ENCODE measurements at regions not wholly inside any gene's neighbourhood (a gene's known extent, or its start where the extent isn't known, plus 50 kb on each side); places are given as distances from the start of the nearest gene placed in this dataset.
A peak's percentile ranks its signal among the peaks of the same experiment; 100 is the strongest.

GRCh38 chr7:28351450-28351849, 60.9 kb upstream of the CREB5 start:
- no peak for FAIRE-seq
- no peak for DNase-seq (ENCODE audit: insufficient read length, low spot score)
- no peak for TF ChIP-seq CTCF (IDR thresholded peaks at IDR 0.05; ENCODE audit: insufficient read depth, missing control alignments)

GRCh38 chr7:28354601-28355402, 57.5 kb upstream of the CREB5 start:
- FAIRE-seq (no peak), DNase-seq (ENCODE audit: insufficient read length, low spot score) (no peak)
- TF ChIP-seq CTCF (IDR thresholded peaks at IDR 0.05; ENCODE audit: insufficient read depth, missing control alignments), result no peak

GRCh38 chr7:28355635-28356319, 56.5 kb upstream of the CREB5 start:
- FAIRE-seq (no peak), DNase-seq (ENCODE audit: insufficient read length, low spot score) (no peak)
- no peak for TF ChIP-seq CTCF (IDR thresholded peaks at IDR 0.05; ENCODE audit: insufficient read depth, missing control alignments)

GRCh38 chr7:28356619-28357018, 55.7 kb upstream of the CREB5 start:
- FAIRE-seq (no peak), DNase-seq (ENCODE audit: insufficient read length, low spot score) (no peak)
- no peak for TF ChIP-seq CTCF (IDR thresholded peaks at IDR 0.05; ENCODE audit: insufficient read depth, missing control alignments)

- FAIRE-seq (no peak), DNase-seq (ENCODE audit: insufficient read length, low spot score) (no peak)
- no peak for TF ChIP-seq CTCF (IDR thresholded peaks at IDR 0.05; ENCODE audit: insufficient read depth, missing control alignments)
Observed at GRCh38 chr7:28358423-28358868, 53.9 kb upstream of the CREB5 start.

- DNase-seq (ENCODE audit: insufficient read length, low spot score) (no peak), FAIRE-seq (no peak)
- TF ChIP-seq CTCF (IDR thresholded peaks at IDR 0.05; ENCODE audit: insufficient read depth, missing control alignments), result peak; percentile 2
Observed at GRCh38 chr7:28360739-28361138, 51.6 kb upstream of the CREB5 start.

GRCh38 chr7:28361551-28361950, 50.8 kb upstream of the CREB5 start:
- TF ChIP-seq CTCF (IDR thresholded peaks at IDR 0.05; ENCODE audit: insufficient read depth, missing control alignments), result no peak
- no peak for FAIRE-seq

More at GRCh38 chr7:28361551-28361950, 50.8 kb upstream of the CREB5 start:
- no peak for DNase-seq (ENCODE audit: insufficient read length, low spot score)
